ENCODE measurements at regions not wholly inside any gene's neighbourhood (a gene's known extent, or its start where the extent isn't known, plus 50 kb on each side); places are given as distances from the start of the nearest gene placed in this dataset.

GRCh38 chr6:62400521-62401259, 114.7 kb upstream of the KHDRBS2 start:
- no peak for DNase-seq (ENCODE audit: low read depth)
- no peak for TF ChIP-seq CTCF (IDR thresholded peaks at IDR 0.05; ENCODE audit: insufficient read depth, low read length, poor library complexity, severe bottlenecking)
- H3K36me3 ChIP-seq (ENCODE audit: control insufficient read depth, insufficient read depth, low read length), result no peaks in the 10 kb centered on the region
- H3K4me3 ChIP-seq (ENCODE audit: low read depth, low read length), result no peak overlapping the region
- no peaks in the 10 kb centered on the region for H3K27me3 ChIP-seq (ENCODE audit: control insufficient read depth, insufficient read depth, low read length)

DNA sequence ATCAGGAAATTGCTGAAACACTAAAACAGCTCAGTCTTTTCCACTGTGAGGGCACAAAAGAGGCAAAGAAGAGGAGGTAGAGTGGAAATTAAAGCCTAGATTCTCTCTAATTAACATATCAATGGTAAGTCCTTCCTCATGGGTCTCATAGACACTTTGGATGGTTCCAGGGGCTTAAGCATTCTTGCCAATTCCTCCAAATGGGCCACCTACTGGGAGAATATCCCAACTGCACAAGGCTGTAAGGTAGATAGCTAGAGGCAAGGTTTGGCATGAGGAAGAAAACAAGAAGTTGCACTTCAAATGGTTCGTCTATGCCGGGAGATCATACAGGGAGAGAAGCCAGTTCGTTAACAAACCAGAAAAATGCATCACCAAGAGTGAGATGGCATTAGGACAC, 107.6 kb upstream of the KHDRBS2 start:
- Histone ChIP-seq H3K27me3 (ENCODE audit: control insufficient read depth, insufficient read depth, low read length) (no peaks in the 10 kb centered on the region), H3K4me3 (ENCODE audit: low read depth, low read length) (no peak overlapping the region), H3K36me3 (ENCODE audit: control insufficient read depth, insufficient read depth, low read length) (no peaks in the 10 kb centered on the region)
- no peak for DNase-seq (ENCODE audit: low read depth)
- TF ChIP-seq CTCF (IDR thresholded peaks at IDR 0.05; ENCODE audit: insufficient read depth, low read length, poor library complexity, severe bottlenecking), result no peak

DNA sequence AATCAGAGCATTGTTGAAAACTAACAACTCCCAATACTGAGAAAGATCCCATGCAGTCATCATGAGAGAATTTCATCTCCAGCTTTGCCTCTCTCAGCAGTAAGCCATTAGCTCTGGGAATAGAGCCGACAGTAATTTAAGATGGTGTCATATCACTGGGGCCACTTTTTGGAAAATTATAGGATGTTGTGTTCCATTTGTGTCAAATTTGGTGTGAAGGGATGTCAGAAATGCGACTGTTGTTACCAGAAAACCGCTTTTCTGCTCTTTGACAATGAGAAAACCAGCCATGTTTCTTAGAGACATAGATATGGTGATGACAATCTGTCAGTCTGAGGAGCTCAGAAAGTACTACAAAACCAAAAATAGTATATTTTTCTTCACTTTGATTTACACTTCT, 106.3 kb upstream of the KHDRBS2 start:
- no peak for TF ChIP-seq CTCF (IDR thresholded peaks at IDR 0.05; ENCODE audit: insufficient read depth, low read length, poor library complexity, severe bottlenecking)
- DNase-seq (ENCODE audit: low read depth), result no peak
- H3K36me3 ChIP-seq (ENCODE audit: control insufficient read depth, insufficient read depth, low read length), result no peaks in the 10 kb centered on the region
- H3K4me3 ChIP-seq (ENCODE audit: low read depth, low read length), result no peak overlapping the region
- no peaks in the 10 kb centered on the region for H3K27me3 ChIP-seq (ENCODE audit: control insufficient read depth, insufficient read depth, low read length)

GRCh38 chr6:62391358-62391757, 105.3 kb upstream of the KHDRBS2 start:
- Histone ChIP-seq H3K36me3 (ENCODE audit: control insufficient read depth, insufficient read depth, low read length) (no peaks in the 10 kb centered on the region), H3K27me3 (ENCODE audit: control insufficient read depth, insufficient read depth, low read length) (no peaks in the 10 kb centered on the region), H3K4me3 (ENCODE audit: low read depth, low read length) (no peak overlapping the region)
- TF ChIP-seq CTCF (IDR thresholded peaks at IDR 0.05; ENCODE audit: insufficient read depth, low read length, poor library complexity, severe bottlenecking), result no peak
- no peak for DNase-seq (ENCODE audit: low read depth)

- no peak for TF ChIP-seq CTCF (IDR thresholded peaks at IDR 0.05; ENCODE audit: insufficient read depth, low read length, poor library complexity, severe bottlenecking)
- H3K36me3 ChIP-seq (ENCODE audit: control insufficient read depth, insufficient read depth, low read length), result no peaks in the 10 kb centered on the region
- H3K27me3 ChIP-seq (ENCODE audit: control insufficient read depth, insufficient read depth, low read length), result no peaks in the 10 kb centered on the region
- H3K4me3 ChIP-seq (ENCODE audit: low read depth, low read length), result no peak overlapping the region
- no peak for DNase-seq (ENCODE audit: low read depth)
These were observed 104.4 kb upstream of the KHDRBS2 start for GRCh38 chr6:62390401-62390800.
